ENCODE measurements at regions not wholly inside any gene's neighbourhood (a gene's known extent, or its start where the extent isn't known, plus 50 kb on each side); places are given as distances from the start of the nearest gene placed in this dataset.

- H3K36me3 ChIP-seq, result no peaks in the 10 kb centered on the region
- H3K4me1 ChIP-seq, result peaks cover 0 to 9% (median 4%) of the 10 kb centered on the region in 4 donors
- TF ChIP-seq CTCF (IDR thresholded peaks at IDR 0.05), result no peak
- no peak for TF ChIP-seq POLR2A (IDR thresholded peaks at IDR 0.05)
- TF ChIP-seq EP300 (IDR thresholded peaks at IDR 0.05), result no peak
- TF ChIP-seq POLR2AphosphoS5 (IDR thresholded peaks at IDR 0.05), result no peak
- no peak overlapping the region for H3K4me3 ChIP-seq
- WGBS, 2 donors, result 31 to 52% methylated on average over 5 of the region's 5 CpGs
- H3K27ac ChIP-seq, result no peak overlapping the region
- DNase-seq, result no peak
- H3K9me3 ChIP-seq, result no peaks in the 10 kb centered on the region
- intact Hi-C loops (cut with DNase I), result no loop called here
- no peaks in the 10 kb centered on the region for H3K27me3 ChIP-seq
Measured at GRCh38 chr12:38508246-38508645, 191.7 kb downstream of the ALG10B start.

GRCh38 chr12:38515912-38516311, 199.3 kb downstream of the ALG10B start:
- H3K4me3 ChIP-seq, result no peak overlapping the region
- TF ChIP-seq POLR2A (IDR thresholded peaks at IDR 0.05) (no peak), POLR2AphosphoS5 (IDR thresholded peaks at IDR 0.05) (no peak)
- peaks cover 0 to 13% (median 2%) of the 10 kb centered on the region in 4 donors for H3K4me1 ChIP-seq
- H3K9me3 ChIP-seq, result no peaks in the 10 kb centered on the region
- DNase-seq, result no peak
- intact Hi-C loops (cut with DNase I), result no loop called here
- H3K27me3 ChIP-seq, result no peaks in the 10 kb centered on the region
- H3K27ac ChIP-seq, result peak overlapping the region in 1 of 4 donors; percentile 41
- no peaks in the 10 kb centered on the region for H3K36me3 ChIP-seq

GRCh38 chr12:38516418-38516817, 199.8 kb downstream of the ALG10B start:
- no peaks in the 10 kb centered on the region for H3K36me3 ChIP-seq
- peaks cover 0 to 13% (median 2%) of the 10 kb centered on the region in 4 donors for H3K4me1 ChIP-seq
- intact Hi-C loops (cut with DNase I), result no loop called here
- H3K27ac ChIP-seq, result peak overlapping the region in 1 of 4 donors; percentile 41
- no peaks in the 10 kb centered on the region for H3K9me3 ChIP-seq
- WGBS, 2 donors, result 56 to 61% methylated on average over 2 of the region's 2 CpGs
- H3K27me3 ChIP-seq, result no peaks in the 10 kb centered on the region
- no peak for TF ChIP-seq EP300 (IDR thresholded peaks at IDR 0.05)
- TF ChIP-seq POLR2A (IDR thresholded peaks at IDR 0.05), result no peak
- TF ChIP-seq CTCF (IDR thresholded peaks at IDR 0.05), result no peak
- no peak for TF ChIP-seq POLR2AphosphoS5 (IDR thresholded peaks at IDR 0.05)
- DNase-seq, result no peak
- H3K4me3 ChIP-seq, result no peak overlapping the region

- H3K9me3 ChIP-seq, result no peaks in the 10 kb centered on the region
- intact Hi-C loops (cut with DNase I), result no loop called here
- H3K4me1 ChIP-seq, result no peaks in the 10 kb centered on the region
- H3K36me3 ChIP-seq, result no peaks in the 10 kb centered on the region
- no peak for DNase-seq
- no peak overlapping the region for H3K27ac ChIP-seq
- H3K4me3 ChIP-seq, result no peak overlapping the region
- no peaks in the 10 kb centered on the region for H3K27me3 ChIP-seq
- TF ChIP-seq EP300 (IDR thresholded peaks at IDR 0.05), result no peak
- TF ChIP-seq POLR2A (IDR thresholded peaks at IDR 0.05), result no peak
- TF ChIP-seq POLR2AphosphoS5 (IDR thresholded peaks at IDR 0.05), result no peak
- TF ChIP-seq CTCF (IDR thresholded peaks at IDR 0.05), result no peak
Measured at GRCh38 chr12:38523920-38524319, 207.3 kb downstream of the ALG10B start.

- TF ChIP-seq POLR2A (IDR thresholded peaks at IDR 0.05) (no peak), EP300 (IDR thresholded peaks at IDR 0.05) (no peak), CTCF (IDR thresholded peaks at IDR 0.05) (no peak), POLR2AphosphoS5 (IDR thresholded peaks at IDR 0.05) (no peak)
- H3K27me3 ChIP-seq, result no peaks in the 10 kb centered on the region
- no peak overlapping the region for H3K27ac ChIP-seq
- no peak overlapping the region for H3K4me3 ChIP-seq
- intact Hi-C loops (cut with DNase I), result no loop called here
- 55 to 76% methylated on average over 4 of the region's 4 CpGs for WGBS, 2 donors
- H3K36me3 ChIP-seq, result no peaks in the 10 kb centered on the region
- H3K9me3 ChIP-seq, result no peaks in the 10 kb centered on the region
- DNase-seq, result no peak
- no peaks in the 10 kb centered on the region for H3K4me1 ChIP-seq
Measured at GRCh38 chr12:38527631-38528030, 211.1 kb downstream of the ALG10B start.
